ENCODE measurements at regions not wholly inside any gene's neighbourhood (a gene's known extent, or its start where the extent isn't known, plus 50 kb on each side); places are given as distances from the start of the nearest gene placed in this dataset.
"Not testable (repeated sequence)": the region's sequence is repeated elsewhere in the genome, so short reads cannot be mapped to it uniquely, and the experiment has no call there.

- no peak for TF ChIP-seq CTCF (IDR thresholded peaks at IDR 0.05; ENCODE audit: low read depth, low read length)
- no peak for DNase-seq (ENCODE audit: low read depth in 2 of 2)
- H3K4me3 ChIP-seq (replicated peaks in 1 of 2; ENCODE audit: low read depth in 2 of 2, low read length in 2 of 2) = no peak overlapping the region
Observed at GRCh38 chr9:89943309-89943708, 338.5 kb downstream of the GADD45G start.

- no peak overlapping the region for H3K4me3 ChIP-seq (replicated peaks in 1 of 2; ENCODE audit: low read depth in 2 of 2, low read length in 2 of 2)
- TF ChIP-seq CTCF (IDR thresholded peaks at IDR 0.05; ENCODE audit: low read depth, low read length) = no peak
- DNase-seq (ENCODE audit: low read depth in 2 of 2) = no peak
Observed at GRCh38 chr9:89943728-89944127, 338.9 kb downstream of the GADD45G start.

DNA sequence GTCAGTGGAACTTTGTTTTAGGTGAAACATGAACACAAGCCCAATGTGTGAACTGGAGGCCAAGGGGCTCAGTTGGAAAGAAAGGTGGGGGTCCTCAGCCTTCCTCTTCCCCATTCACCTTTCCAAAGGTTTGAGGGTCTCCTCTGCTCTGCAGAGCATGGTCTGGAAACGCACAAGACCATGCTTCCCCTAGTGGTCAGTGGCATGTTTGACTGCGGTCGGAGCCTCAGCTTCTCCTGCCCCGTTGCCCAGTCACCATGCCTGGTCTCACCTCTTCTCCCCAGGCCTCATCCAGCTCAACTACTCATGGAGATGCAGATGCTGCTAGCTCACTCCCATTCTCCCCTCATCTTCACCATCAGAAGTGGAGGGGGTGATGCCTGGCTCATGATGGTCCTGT lies 340.3 kb downstream of the GADD45G start:
- DNase-seq (ENCODE audit: low read depth in 2 of 2) = no peak
- no peak for TF ChIP-seq CTCF (IDR thresholded peaks at IDR 0.05; ENCODE audit: low read depth, low read length)
- H3K4me3 ChIP-seq (replicated peaks in 1 of 2; ENCODE audit: low read depth in 2 of 2, low read length in 2 of 2) = no peak overlapping the region

- no peak for TF ChIP-seq CTCF (IDR thresholded peaks at IDR 0.05; ENCODE audit: low read depth, low read length)
- no peak for DNase-seq (ENCODE audit: low read depth in 2 of 2)
- H3K4me3 ChIP-seq (replicated peaks in 1 of 2; ENCODE audit: low read depth in 2 of 2, low read length in 2 of 2) = no peak overlapping the region
Observed at GRCh38 chr9:89946741-89947140, 341.9 kb downstream of the GADD45G start.

- no peak for DNase-seq (ENCODE audit: low read depth in 2 of 2)
- H3K4me3 ChIP-seq (replicated peaks in 1 of 2; ENCODE audit: low read depth in 2 of 2, low read length in 2 of 2) = no peak overlapping the region
- no peak for TF ChIP-seq CTCF (IDR thresholded peaks at IDR 0.05; ENCODE audit: low read depth, low read length)
Observed at GRCh38 chr9:89949111-89949510, 344.3 kb downstream of the GADD45G start.

DNA sequence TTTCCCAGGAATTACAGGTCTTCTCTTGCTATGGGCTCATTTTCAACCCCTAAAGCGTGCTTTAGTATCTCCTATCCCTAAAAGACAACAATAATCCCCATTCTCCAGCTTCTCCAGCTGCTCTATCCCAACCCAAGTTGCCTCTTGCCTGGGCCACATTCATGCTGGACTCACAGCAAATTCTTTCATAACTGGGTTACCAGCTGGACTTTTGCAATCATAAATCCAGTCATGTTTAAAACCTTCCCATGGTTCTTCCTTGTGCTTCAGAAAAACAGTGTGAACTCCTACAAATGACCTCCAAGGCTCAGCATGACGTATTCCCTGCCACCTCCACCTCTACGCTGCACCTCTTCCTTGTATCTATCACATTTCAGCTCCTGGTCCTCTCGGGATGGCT lies 346.9 kb downstream of the GADD45G start:
- TF ChIP-seq CTCF (IDR thresholded peaks at IDR 0.05; ENCODE audit: low read depth, low read length) = no peak
- H3K4me3 ChIP-seq (replicated peaks in 1 of 2; ENCODE audit: low read depth in 2 of 2, low read length in 2 of 2) = no peak overlapping the region
- DNase-seq (ENCODE audit: low read depth in 2 of 2) = no peak

GRCh38 chr9:89952401-89952800 lies 347.6 kb downstream of the GADD45G start:
- DNase-seq (ENCODE audit: low read depth in 2 of 2) = peak; percentile 1 to 5
- TF ChIP-seq CTCF (IDR thresholded peaks at IDR 0.05; ENCODE audit: low read depth, low read length) = no peak
- H3K4me3 ChIP-seq (replicated peaks in 1 of 2; ENCODE audit: low read depth in 2 of 2, low read length in 2 of 2) = no peak overlapping the region

- DNase-seq (ENCODE audit: low read depth in 2 of 2) = not testable (repeated sequence)
Observed at GRCh38 chr9:89953263-89953662, 348.5 kb downstream of the GADD45G start.

More at GRCh38 chr9:89953263-89953662, 348.5 kb downstream of the GADD45G start:
- not testable (repeated sequence) for H3K4me3 ChIP-seq (replicated peaks in 1 of 2; ENCODE audit: low read depth in 2 of 2, low read length in 2 of 2)
